GM23338 (cell line): ENCODE measurements at regions not wholly inside any gene's neighbourhood (a gene's known extent, or its start where the extent isn't known, plus 50 kb on each side); places are given as distances from the start of the nearest gene placed in this dataset.

Experiments
- ATAC-seq: fragments of 200-7000 bp; cut with Tn5 transposase; 3 replicates; pipeline ENCODE4 v1.9.1; 2020
- DNase-seq: peaks from one replicate; pipeline ENCODE4 v3.0.0-alpha.2; 2015; ENCODE audit warnings: low spot score
- H2AFZ ChIP-seq: fragments of 200-600 bp; sonication (generic); 2 replicates; pipeline ENCODE4 v1.8.0; 2016; ENCODE audit warnings: antibody characterized with exemption, mild to moderate bottlenecking, moderate library complexity
- H3F3A ChIP-seq: fragments of 200-600 bp; sonication (generic); replicated peaks from 2 replicates; pipeline ENCODE4 v1.8.0; 2017; ENCODE audit warnings: antibody characterized with exemption, mixed run types, low read depth
- H3K27ac ChIP-seq: fragments of 200-600 bp; sonication (generic); 2 replicates; pipeline ENCODE4 v1.6.1; 2016; ENCODE audit warnings: low read depth
- H3K27me3 ChIP-seq: fragments of 200-600 bp; sonication (generic); 2 replicates; pipeline ENCODE4 v1.8.0; 2016; ENCODE audit warnings: mild to moderate bottlenecking, mixed run types, moderate library complexity; ENCODE audit not compliant: insufficient read depth
- H3K36me3 ChIP-seq: fragments of 200-600 bp; sonication (generic); 2 replicates; pipeline ENCODE4 v1.8.0; 2016; ENCODE audit warnings: mild to moderate bottlenecking; ENCODE audit not compliant: insufficient read depth
- H3K4me1 ChIP-seq: fragments of 200-600 bp; sonication (generic); 2 replicates; pipeline ENCODE4 v1.8.0; 2016; ENCODE audit warnings: mild to moderate bottlenecking, moderate library complexity; ENCODE audit not compliant: insufficient read depth
- H3K4me2 ChIP-seq: fragments of 200-600 bp; sonication (generic); 2 replicates; pipeline ENCODE4 v1.7.1; 2017; ENCODE audit warnings: mixed run types
- H3K4me3 ChIP-seq: fragments of 200-600 bp; sonication (generic); 2 replicates; pipeline ENCODE4 v1.6.1; 2016; ENCODE audit warnings: mixed run types
- H3K79me2 ChIP-seq: fragments of 200-600 bp; sonication (generic); replicated peaks from 2 replicates; pipeline ENCODE4 v1.8.0; 2017; ENCODE audit warnings: mild to moderate bottlenecking; ENCODE audit not compliant: insufficient read depth
- H3K9me2 ChIP-seq: fragments of 200-600 bp; sonication (generic); 2 replicates; pipeline ENCODE4 v1.8.0; 2017; ENCODE audit not compliant: insufficient read depth
- H4K20me1 ChIP-seq: fragments of 200-600 bp; sonication (generic); replicated peaks from 2 replicates; pipeline ENCODE4 v1.8.0; 2017; ENCODE audit warnings: mild to moderate bottlenecking; ENCODE audit not compliant: insufficient read depth
- H3K27ac Mint-ChIP-seq: 2 replicates; pipeline ENCODE4 v1.8.0; 2020; ENCODE audit warnings: inconsistent platforms, mild to moderate bottlenecking, moderate library complexity, mixed read lengths
- H3K27me3 Mint-ChIP-seq: 3 replicates; pipeline ENCODE4 v1.8.0; 2022; ENCODE audit warnings: low read depth, mild to moderate bottlenecking, moderate library complexity, mixed read lengths, inconsistent platforms; ENCODE audit not compliant: insufficient read depth, poor library complexity
- H3K36me3 Mint-ChIP-seq: 3 replicates; pipeline ENCODE4 v1.8.0; 2021; ENCODE audit warnings: low read depth, mild to moderate bottlenecking, inconsistent platforms, moderate library complexity, mixed read lengths
- H3K4me1 Mint-ChIP-seq: 3 replicates; pipeline ENCODE4 v1.8.0; 2020; ENCODE audit warnings: mild to moderate bottlenecking, inconsistent platforms, mixed read lengths
- H3K4me3 Mint-ChIP-seq: 3 replicates; pipeline ENCODE4 v1.8.0; 2021; ENCODE audit warnings: moderate library complexity, mild to moderate bottlenecking, inconsistent platforms, mixed read lengths
- H3K9me3 Mint-ChIP-seq: 3 replicates; pipeline ENCODE4 v1.8.0; 2020; ENCODE audit warnings: moderate library complexity, mild to moderate bottlenecking, inconsistent platforms, mixed read lengths
- EZH2 ChIP-seq: fragments of 200-600 bp; sonication (generic); IDR thresholded peaks from one replicate; pipeline ENCODE4 v1.8.0; 2017; ENCODE audit warnings: antibody characterized with exemption, mild to moderate bottlenecking, low read depth; ENCODE audit not compliant: unreplicated experiment
- POLR2AphosphoS5 ChIP-seq: IDR thresholded peaks from 2 replicates; pipeline ENCODE4 v1.6.1; 2016; ENCODE audit warnings: antibody characterized with exemption, low read depth
- TF ChIP-seq, protein P1 (sequence below): IDR thresholded peaks from one replicate; pipeline ENCODE4 v1.6.1; 2018; ENCODE audit warnings: antibody characterized with exemption; ENCODE audit not compliant: unreplicated experiment
- TF ChIP-seq, protein P2 (sequence below): fragments of 250-450 bp; sonication (Bioruptor Pico); IDR thresholded peaks from 2 replicates; pipeline ENCODE4 v1.5.0; 2020; ENCODE audit warnings: mild to moderate bottlenecking, moderate library complexity
- TF ChIP-seq, protein P3 (sequence below): IDR thresholded peaks from 2 replicates; pipeline ENCODE4 v1.6.1; 2016; ENCODE audit warnings: antibody characterized with exemption

DNA sequence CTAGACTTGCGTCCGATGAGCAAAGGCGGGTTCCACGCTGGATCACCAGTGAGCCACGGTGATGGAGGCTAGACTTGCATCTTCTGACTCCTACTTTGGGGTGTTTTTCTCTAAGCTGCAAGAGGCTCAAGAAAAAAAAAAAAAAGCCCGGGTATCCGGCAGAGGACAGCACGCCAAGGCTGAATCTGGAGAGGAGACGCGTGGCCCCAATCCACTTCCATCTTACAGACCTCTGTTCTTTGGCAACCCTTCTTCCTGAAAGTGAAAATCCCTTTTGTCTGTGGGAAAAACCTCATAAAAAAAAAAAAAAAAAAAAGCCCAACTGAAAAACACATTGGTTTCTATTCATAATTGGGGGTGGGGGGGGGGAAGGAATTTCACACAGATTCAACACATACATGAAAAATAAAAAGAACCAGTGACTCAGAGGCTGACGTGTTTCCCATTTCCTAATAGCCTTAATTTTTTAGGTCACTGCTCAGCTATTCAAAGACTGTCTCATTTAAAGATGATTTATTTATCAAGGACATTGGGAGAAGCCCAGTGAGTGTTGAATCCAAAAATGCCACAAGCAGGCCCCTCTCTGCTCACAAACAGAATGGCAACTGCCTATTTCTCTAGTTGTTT lies 258.3 kb downstream of the FOXL1 start:
- DNase-seq (no peak), ATAC-seq (no peak)
- H3K9me3 Mint-ChIP-seq: peaks cover 3% of the 10 kb centered on the region; the same call in 2 of the 3 replicates
- H3K4me3 ChIP-seq: no peak overlapping the region
- no peak overlapping the region for H3K4me2 ChIP-seq
- no peaks in the 10 kb centered on the region for H3K36me3 ChIP-seq
- no peaks in the 10 kb centered on the region for H3K4me1 ChIP-seq
- H3K79me2 ChIP-seq: no peaks in the 10 kb centered on the region
- no peak overlapping the region for H3K27ac ChIP-seq
- no peaks in the 10 kb centered on the region; the same call in 2 of the 3 replicates for H3K36me3 Mint-ChIP-seq
- 0 out of 2 replicates have a peak, but pooled peaks cover 8% of the 10 kb centered on the region for H3K9me2 ChIP-seq
- H4K20me1 ChIP-seq: no peaks in the 10 kb centered on the region
- no peaks in the 10 kb centered on the region for H3F3A ChIP-seq
- H3K27ac Mint-ChIP-seq: no peak overlapping the region
- H2AFZ ChIP-seq: no peak overlapping the region
- TF ChIP-seq, protein P1, sequence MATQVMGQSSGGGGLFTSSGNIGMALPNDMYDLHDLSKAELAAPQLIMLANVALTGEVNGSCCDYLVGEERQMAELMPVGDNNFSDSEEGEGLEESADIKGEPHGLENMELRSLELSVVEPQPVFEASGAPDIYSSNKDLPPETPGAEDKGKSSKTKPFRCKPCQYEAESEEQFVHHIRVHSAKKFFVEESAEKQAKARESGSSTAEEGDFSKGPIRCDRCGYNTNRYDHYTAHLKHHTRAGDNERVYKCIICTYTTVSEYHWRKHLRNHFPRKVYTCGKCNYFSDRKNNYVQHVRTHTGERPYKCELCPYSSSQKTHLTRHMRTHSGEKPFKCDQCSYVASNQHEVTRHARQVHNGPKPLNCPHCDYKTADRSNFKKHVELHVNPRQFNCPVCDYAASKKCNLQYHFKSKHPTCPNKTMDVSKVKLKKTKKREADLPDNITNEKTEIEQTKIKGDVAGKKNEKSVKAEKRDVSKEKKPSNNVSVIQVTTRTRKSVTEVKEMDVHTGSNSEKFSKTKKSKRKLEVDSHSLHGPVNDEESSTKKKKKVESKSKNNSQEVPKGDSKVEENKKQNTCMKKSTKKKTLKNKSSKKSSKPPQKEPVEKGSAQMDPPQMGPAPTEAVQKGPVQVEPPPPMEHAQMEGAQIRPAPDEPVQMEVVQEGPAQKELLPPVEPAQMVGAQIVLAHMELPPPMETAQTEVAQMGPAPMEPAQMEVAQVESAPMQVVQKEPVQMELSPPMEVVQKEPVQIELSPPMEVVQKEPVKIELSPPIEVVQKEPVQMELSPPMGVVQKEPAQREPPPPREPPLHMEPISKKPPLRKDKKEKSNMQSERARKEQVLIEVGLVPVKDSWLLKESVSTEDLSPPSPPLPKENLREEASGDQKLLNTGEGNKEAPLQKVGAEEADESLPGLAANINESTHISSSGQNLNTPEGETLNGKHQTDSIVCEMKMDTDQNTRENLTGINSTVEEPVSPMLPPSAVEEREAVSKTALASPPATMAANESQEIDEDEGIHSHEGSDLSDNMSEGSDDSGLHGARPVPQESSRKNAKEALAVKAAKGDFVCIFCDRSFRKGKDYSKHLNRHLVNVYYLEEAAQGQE: no peak
- TF ChIP-seq, protein P2, sequence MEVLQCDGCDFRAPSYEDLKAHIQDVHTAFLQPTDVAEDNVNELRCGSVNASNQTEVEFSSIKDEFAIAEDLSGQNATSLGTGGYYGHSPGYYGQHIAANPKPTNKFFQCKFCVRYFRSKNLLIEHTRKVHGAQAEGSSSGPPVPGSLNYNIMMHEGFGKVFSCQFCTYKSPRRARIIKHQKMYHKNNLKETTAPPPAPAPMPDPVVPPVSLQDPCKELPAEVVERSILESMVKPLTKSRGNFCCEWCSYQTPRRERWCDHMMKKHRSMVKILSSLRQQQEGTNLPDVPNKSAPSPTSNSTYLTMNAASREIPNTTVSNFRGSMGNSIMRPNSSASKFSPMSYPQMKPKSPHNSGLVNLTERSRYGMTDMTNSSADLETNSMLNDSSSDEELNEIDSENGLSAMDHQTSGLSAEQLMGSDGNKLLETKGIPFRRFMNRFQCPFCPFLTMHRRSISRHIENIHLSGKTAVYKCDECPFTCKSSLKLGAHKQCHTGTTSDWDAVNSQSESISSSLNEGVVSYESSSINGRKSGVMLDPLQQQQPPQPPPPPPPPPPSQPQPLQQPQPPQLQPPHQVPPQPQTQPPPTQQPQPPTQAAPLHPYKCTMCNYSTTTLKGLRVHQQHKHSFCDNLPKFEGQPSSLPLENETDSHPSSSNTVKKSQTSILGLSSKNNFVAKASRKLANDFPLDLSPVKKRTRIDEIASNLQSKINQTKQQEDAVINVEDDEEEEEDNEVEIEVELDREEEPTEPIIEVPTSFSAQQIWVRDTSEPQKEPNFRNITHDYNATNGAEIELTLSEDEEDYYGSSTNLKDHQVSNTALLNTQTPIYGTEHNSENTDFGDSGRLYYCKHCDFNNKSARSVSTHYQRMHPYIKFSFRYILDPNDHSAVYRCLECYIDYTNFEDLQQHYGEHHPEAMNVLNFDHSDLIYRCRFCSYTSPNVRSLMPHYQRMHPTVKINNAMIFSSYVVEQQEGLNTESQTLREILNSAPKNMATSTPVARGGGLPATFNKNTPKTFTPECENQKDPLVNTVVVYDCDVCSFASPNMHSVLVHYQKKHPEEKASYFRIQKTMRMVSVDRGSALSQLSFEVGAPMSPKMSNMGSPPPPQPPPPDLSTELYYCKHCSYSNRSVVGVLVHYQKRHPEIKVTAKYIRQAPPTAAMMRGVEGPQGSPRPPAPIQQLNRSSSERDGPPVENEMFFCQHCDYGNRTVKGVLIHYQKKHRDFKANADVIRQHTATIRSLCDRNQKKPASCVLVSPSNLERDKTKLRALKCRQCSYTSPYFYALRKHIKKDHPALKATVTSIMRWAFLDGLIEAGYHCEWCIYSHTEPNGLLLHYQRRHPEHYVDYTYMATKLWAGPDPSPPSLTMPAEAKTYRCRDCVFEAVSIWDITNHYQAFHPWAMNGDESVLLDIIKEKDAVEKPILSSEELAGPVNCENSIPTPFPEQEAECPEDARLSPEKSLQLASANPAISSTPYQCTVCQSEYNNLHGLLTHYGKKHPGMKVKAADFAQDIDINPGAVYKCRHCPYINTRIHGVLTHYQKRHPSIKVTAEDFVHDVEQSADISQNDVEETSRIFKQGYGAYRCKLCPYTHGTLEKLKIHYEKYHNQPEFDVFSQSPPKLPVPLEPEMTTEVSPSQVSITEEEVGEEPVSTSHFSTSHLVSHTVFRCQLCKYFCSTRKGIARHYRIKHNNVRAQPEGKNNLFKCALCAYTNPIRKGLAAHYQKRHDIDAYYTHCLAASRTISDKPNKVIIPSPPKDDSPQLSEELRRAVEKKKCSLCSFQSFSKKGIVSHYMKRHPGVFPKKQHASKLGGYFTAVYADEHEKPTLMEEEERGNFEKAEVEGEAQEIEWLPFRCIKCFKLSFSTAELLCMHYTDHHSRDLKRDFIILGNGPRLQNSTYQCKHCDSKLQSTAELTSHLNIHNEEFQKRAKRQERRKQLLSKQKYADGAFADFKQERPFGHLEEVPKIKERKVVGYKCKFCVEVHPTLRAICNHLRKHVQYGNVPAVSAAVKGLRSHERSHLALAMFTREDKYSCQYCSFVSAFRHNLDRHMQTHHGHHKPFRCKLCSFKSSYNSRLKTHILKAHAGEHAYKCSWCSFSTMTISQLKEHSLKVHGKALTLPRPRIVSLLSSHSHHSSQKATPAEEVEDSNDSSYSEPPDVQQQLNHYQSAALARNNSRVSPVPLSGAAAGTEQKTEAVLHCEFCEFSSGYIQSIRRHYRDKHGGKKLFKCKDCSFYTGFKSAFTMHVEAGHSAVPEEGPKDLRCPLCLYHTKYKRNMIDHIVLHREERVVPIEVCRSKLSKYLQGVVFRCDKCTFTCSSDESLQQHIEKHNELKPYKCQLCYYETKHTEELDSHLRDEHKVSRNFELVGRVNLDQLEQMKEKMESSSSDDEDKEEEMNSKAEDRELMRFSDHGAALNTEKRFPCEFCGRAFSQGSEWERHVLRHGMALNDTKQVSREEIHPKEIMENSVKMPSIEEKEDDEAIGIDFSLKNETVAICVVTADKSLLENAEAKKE: no peak
- TF ChIP-seq, protein P3, sequence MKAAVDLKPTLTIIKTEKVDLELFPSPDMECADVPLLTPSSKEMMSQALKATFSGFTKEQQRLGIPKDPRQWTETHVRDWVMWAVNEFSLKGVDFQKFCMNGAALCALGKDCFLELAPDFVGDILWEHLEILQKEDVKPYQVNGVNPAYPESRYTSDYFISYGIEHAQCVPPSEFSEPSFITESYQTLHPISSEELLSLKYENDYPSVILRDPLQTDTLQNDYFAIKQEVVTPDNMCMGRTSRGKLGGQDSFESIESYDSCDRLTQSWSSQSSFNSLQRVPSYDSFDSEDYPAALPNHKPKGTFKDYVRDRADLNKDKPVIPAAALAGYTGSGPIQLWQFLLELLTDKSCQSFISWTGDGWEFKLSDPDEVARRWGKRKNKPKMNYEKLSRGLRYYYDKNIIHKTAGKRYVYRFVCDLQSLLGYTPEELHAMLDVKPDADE: no peak
- TF ChIP-seq POLR2AphosphoS5: no peak
- TF ChIP-seq EZH2: no peak
- H3K4me3 Mint-ChIP-seq: no peak overlapping the region
- H3K27me3 ChIP-seq: no peaks in the 10 kb centered on the region
- peaks cover 5% of the 10 kb centered on the region for H3K27me3 Mint-ChIP-seq
- peaks cover 2% of the 10 kb centered on the region; the same call in 2 of the 3 replicates for H3K4me1 Mint-ChIP-seq
